Progenitor cell of endocrine pancreas (in vitro differentiated cells): ENCODE measurements at regions not wholly inside any gene's neighbourhood (a gene's known extent, or its start where the extent isn't known, plus 50 kb on each side); places are given as distances from the start of the nearest gene placed in this dataset.

Experiments
- DNase-seq: peaks from one replicate; pipeline ENCODE4 v3.0.0; 2021; ENCODE audit warnings: low spot score; ENCODE audit not compliant: unreplicated experiment
- H3K27ac Mint-ChIP-seq: 2 replicates; pipeline ENCODE4 v1.8.0; 2021; ENCODE audit warnings: mild to moderate bottlenecking, moderate library complexity, mixed read lengths
- H3K27me3 Mint-ChIP-seq: 2 replicates; pipeline ENCODE4 v1.8.0; 2021; ENCODE audit warnings: mixed read lengths
- H3K36me3 Mint-ChIP-seq: 2 replicates; pipeline ENCODE4 v1.8.0; 2022; ENCODE audit warnings: mixed read lengths; ENCODE audit not compliant: insufficient read depth
- H3K4me1 Mint-ChIP-seq: 2 replicates; pipeline ENCODE4 v1.8.0; 2021; ENCODE audit warnings: low read depth, mixed read lengths
- H3K4me3 Mint-ChIP-seq: 2 replicates; pipeline ENCODE4 v1.8.0; 2021; ENCODE audit warnings: low read depth, mild to moderate bottlenecking, moderate library complexity, mixed read lengths
- H3K9me3 Mint-ChIP-seq: 2 replicates; pipeline ENCODE4 v1.8.0; 2021; ENCODE audit warnings: low read depth, mixed read lengths
- TF ChIP-seq, protein P1 (sequence below): fragments of 200-600 bp; sonication (generic); IDR thresholded peaks from one replicate; pipeline ENCODE4 v1.5.0; 2021; ENCODE audit warnings: antibody characterized with exemption, mild to moderate bottlenecking; ENCODE audit not compliant: unreplicated experiment

DNA sequence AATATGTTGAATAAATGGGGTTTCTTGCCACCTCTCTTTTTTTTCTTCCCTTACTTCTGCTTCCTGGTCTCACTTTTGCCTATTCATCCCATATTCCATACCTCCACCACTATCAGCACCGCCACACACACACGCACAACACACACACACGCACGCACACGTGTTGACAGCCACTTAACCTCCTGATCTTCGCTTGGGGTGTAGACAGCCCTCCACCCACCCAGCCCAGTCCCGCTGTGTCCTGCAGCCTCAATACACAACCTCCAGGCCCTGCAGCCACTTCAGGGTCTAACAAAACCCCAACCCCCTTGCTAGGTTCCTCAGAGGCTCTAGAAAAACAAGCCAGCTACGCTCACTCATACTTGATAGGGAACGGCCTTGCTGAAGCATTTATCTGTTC lies 72.3 kb downstream of the LINC00237 start:
- H3K27me3 Mint-ChIP-seq, result peaks cover 22% of the 10 kb centered on the region
- no peak for DNase-seq
- H3K4me3 Mint-ChIP-seq, result no peak overlapping the region
- H3K4me1 Mint-ChIP-seq, result peaks cover 16% of the 10 kb centered on the region
- TF ChIP-seq, protein P1, sequence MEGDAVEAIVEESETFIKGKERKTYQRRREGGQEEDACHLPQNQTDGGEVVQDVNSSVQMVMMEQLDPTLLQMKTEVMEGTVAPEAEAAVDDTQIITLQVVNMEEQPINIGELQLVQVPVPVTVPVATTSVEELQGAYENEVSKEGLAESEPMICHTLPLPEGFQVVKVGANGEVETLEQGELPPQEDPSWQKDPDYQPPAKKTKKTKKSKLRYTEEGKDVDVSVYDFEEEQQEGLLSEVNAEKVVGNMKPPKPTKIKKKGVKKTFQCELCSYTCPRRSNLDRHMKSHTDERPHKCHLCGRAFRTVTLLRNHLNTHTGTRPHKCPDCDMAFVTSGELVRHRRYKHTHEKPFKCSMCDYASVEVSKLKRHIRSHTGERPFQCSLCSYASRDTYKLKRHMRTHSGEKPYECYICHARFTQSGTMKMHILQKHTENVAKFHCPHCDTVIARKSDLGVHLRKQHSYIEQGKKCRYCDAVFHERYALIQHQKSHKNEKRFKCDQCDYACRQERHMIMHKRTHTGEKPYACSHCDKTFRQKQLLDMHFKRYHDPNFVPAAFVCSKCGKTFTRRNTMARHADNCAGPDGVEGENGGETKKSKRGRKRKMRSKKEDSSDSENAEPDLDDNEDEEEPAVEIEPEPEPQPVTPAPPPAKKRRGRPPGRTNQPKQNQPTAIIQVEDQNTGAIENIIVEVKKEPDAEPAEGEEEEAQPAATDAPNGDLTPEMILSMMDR, result no peak
- H3K27ac Mint-ChIP-seq, result no peak overlapping the region
- no peaks in the 10 kb centered on the region for H3K36me3 Mint-ChIP-seq
- no peaks in the 10 kb centered on the region for H3K9me3 Mint-ChIP-seq

DNA sequence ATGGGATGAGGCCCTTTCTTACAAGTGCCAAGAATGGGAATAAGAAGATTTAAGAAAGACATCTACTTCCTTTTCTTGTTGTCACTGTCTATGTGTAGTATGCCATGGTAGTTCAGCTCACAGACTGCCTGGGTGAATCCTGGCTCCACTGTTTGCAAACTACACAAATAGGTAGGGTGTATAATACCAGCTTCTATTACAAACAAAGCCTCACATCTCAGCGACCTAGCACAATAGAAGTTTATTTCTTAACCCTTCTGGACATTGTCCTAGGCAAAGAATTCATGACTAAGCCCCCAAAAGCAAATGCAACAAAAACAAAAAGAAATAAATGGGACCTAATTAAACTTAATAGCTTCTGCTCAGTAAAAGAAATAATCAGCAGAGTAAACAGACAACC lies 74.5 kb downstream of the LINC00237 start:
- Mint-ChIP-seq H3K27me3 (peaks cover 28% of the 10 kb centered on the region), H3K4me3 (no peak overlapping the region), H3K9me3 (no peaks in the 10 kb centered on the region), H3K36me3 (no peaks in the 10 kb centered on the region), H3K4me1 (peaks cover 25% of the 10 kb centered on the region), H3K27ac (no peak overlapping the region)
- TF ChIP-seq, protein P1, result no peak
- DNase-seq, result no peak

DNA sequence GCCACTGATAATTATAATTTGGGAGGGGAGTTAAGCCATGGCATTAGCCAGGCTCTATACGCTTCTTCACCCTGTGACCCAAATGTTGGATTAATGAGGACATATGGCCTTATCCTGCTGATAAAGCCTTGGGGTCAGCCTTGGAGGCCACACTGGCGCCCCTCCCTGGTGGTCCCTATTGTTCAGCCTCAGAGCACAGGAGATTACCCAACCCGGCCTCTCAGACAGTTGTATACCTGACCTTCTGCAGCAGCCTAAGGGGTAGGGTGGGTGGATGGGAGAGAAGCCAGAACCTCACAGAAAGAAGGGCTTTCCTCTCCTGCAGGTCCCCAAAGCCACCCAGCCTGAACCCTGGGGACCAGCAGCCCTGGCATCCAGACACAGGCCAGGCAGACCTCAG lies 76.8 kb downstream of the LINC00237 start:
- no peak for DNase-seq
- peaks cover 23% of the 10 kb centered on the region for H3K27me3 Mint-ChIP-seq
- peaks cover 3% of the 10 kb centered on the region for H3K9me3 Mint-ChIP-seq
- peaks cover 25% of the 10 kb centered on the region for H3K4me1 Mint-ChIP-seq
- H3K36me3 Mint-ChIP-seq, result no peaks in the 10 kb centered on the region
- no peak overlapping the region for H3K4me3 Mint-ChIP-seq
- TF ChIP-seq, protein P1, result no peak
- no peak overlapping the region for H3K27ac Mint-ChIP-seq

DNA sequence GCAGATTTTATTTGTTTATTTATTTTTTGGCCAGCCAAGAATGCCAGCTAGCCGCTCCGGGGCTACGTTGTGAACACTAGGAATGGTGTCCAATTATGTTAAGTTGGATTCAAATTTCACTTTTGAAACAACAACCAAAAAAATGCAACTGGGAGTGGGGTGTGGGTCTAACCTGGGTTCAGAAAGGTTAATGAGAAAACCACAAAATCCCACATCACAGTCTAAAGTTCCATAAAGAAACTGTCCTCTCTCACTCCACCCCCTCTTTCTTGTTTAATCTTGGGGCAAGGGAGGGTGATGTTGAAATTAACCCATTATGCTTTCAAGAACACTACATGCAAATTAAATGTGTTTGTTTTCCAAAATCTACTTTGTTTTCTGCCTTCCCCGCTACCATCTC lies 77.2 kb downstream of the LINC00237 start:
- no peaks in the 10 kb centered on the region for H3K36me3 Mint-ChIP-seq
- H3K4me3 Mint-ChIP-seq, result no peak overlapping the region
- peaks cover 25% of the 10 kb centered on the region for H3K4me1 Mint-ChIP-seq
- H3K9me3 Mint-ChIP-seq, result peaks cover 3% of the 10 kb centered on the region
- peaks cover 20% of the 10 kb centered on the region for H3K27me3 Mint-ChIP-seq
- TF ChIP-seq, protein P1, result no peak
- DNase-seq, result no peak
- no peak overlapping the region for H3K27ac Mint-ChIP-seq

DNA sequence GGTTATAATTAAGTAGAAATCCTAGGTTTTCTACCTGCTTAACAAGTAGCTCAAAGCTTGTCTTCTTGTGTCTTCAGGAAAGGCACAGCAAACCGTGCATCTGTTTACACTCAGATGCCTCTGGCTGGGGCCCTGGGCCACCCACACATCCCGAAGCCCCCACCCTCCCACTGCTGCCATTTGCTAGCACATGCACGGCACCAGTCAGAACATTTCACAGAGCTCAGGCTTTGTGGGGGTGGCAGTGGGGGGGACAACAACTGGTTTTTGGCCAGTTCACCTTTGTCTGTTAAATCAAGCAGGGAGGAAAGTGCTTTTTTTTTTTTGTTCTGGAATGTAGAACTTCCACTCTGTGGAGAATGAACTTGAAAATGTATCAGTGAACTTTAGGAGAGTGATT lies 77.7 kb downstream of the LINC00237 start:
- TF ChIP-seq, protein P1, result no peak
- Mint-ChIP-seq H3K27me3 (peaks cover 17% of the 10 kb centered on the region), H3K27ac (no peak overlapping the region), H3K4me1 (peaks cover 22% of the 10 kb centered on the region), H3K4me3 (no peak overlapping the region), H3K36me3 (no peaks in the 10 kb centered on the region), H3K9me3 (peaks cover 3% of the 10 kb centered on the region)
- no peak for DNase-seq
